ENCODE measurements at regions not wholly inside any gene's neighbourhood (a gene's known extent, or its start where the extent isn't known, plus 50 kb on each side); places are given as distances from the start of the nearest gene placed in this dataset.

- no peaks in the 10 kb centered on the region for H3K36me3 ChIP-seq (ENCODE audit: insufficient read depth, low read length)
- no peaks in the 10 kb centered on the region for H4K20me1 ChIP-seq (ENCODE audit: insufficient read depth, low read length)
- no peak for TF ChIP-seq CTCF (IDR thresholded peaks at IDR 0.05; ENCODE audit: extremely low read depth, low read depth, low read length)
- H3K4me1 ChIP-seq (ENCODE audit: insufficient read depth, low read length): no peaks in the 10 kb centered on the region
- no peak overlapping the region for H3K4me3 ChIP-seq (ENCODE audit: insufficient read depth, low read length)
- no peaks in the 10 kb centered on the region for H3K9me3 ChIP-seq (ENCODE audit: low read depth, low read length)
- DNase-seq (ENCODE audit: insufficient read length, low spot score, missing footprints): no peak
- H3K79me2 ChIP-seq (ENCODE audit: insufficient read depth, low read length): no peaks in the 10 kb centered on the region
- no peak overlapping the region for H3K4me2 ChIP-seq (ENCODE audit: insufficient read depth, low read length)
- no peaks in the 10 kb centered on the region for H3K27me3 ChIP-seq (ENCODE audit: insufficient read depth, low read length)
- H2AFZ ChIP-seq (ENCODE audit: low read length): no peak overlapping the region
- no peak overlapping the region for H3K27ac ChIP-seq (ENCODE audit: low read depth, low read length)
Measured at GRCh38 chr14:89571491-89571890, 154.5 kb upstream of the FOXN3 start.

GRCh38 chr14:89566644-89567415 lies 149.8 kb upstream of the FOXN3 start:
- H3K4me3 ChIP-seq (ENCODE audit: insufficient read depth, low read length): no peak overlapping the region
- no peaks in the 10 kb centered on the region for H3K27me3 ChIP-seq (ENCODE audit: insufficient read depth, low read length)
- no peaks in the 10 kb centered on the region for H3K79me2 ChIP-seq (ENCODE audit: insufficient read depth, low read length)
- H4K20me1 ChIP-seq (ENCODE audit: insufficient read depth, low read length): no peaks in the 10 kb centered on the region
- TF ChIP-seq CTCF (IDR thresholded peaks at IDR 0.05; ENCODE audit: extremely low read depth, low read depth, low read length): no peak
- H3K27ac ChIP-seq (ENCODE audit: low read depth, low read length): no peak overlapping the region
- H3K9me3 ChIP-seq (ENCODE audit: low read depth, low read length): no peaks in the 10 kb centered on the region
- H3K4me2 ChIP-seq (ENCODE audit: insufficient read depth, low read length): no peak overlapping the region
- no peak overlapping the region for H2AFZ ChIP-seq (ENCODE audit: low read length)
- H3K4me1 ChIP-seq (ENCODE audit: insufficient read depth, low read length): no peaks in the 10 kb centered on the region
- DNase-seq (ENCODE audit: insufficient read length, low spot score, missing footprints): no peak
- no peaks in the 10 kb centered on the region for H3K36me3 ChIP-seq (ENCODE audit: insufficient read depth, low read length)

- TF ChIP-seq CTCF (IDR thresholded peaks at IDR 0.05; ENCODE audit: extremely low read depth, low read depth, low read length): no peak
- Histone ChIP-seq H3K36me3 (ENCODE audit: insufficient read depth, low read length) (no peaks in the 10 kb centered on the region), H3K4me1 (ENCODE audit: insufficient read depth, low read length) (no peaks in the 10 kb centered on the region), H2AFZ (ENCODE audit: low read length) (no peak overlapping the region), H3K27ac (ENCODE audit: low read depth, low read length) (no peak overlapping the region), H3K27me3 (ENCODE audit: insufficient read depth, low read length) (no peaks in the 10 kb centered on the region), H3K9me3 (ENCODE audit: low read depth, low read length) (no peaks in the 10 kb centered on the region), H4K20me1 (ENCODE audit: insufficient read depth, low read length) (no peaks in the 10 kb centered on the region), H3K79me2 (ENCODE audit: insufficient read depth, low read length) (no peaks in the 10 kb centered on the region), H3K4me2 (ENCODE audit: insufficient read depth, low read length) (no peak overlapping the region), H3K4me3 (ENCODE audit: insufficient read depth, low read length) (no peak overlapping the region)
- no peak for DNase-seq (ENCODE audit: insufficient read length, low spot score, missing footprints)
Measured at GRCh38 chr14:89566180-89566579, 149.1 kb upstream of the FOXN3 start.

- no peak overlapping the region for H3K4me3 ChIP-seq (ENCODE audit: insufficient read depth, low read length)
- no peaks in the 10 kb centered on the region for H3K79me2 ChIP-seq (ENCODE audit: insufficient read depth, low read length)
- TF ChIP-seq CTCF (IDR thresholded peaks at IDR 0.05; ENCODE audit: extremely low read depth, low read depth, low read length): no peak
- no peak overlapping the region for H2AFZ ChIP-seq (ENCODE audit: low read length)
- no peaks in the 10 kb centered on the region for H4K20me1 ChIP-seq (ENCODE audit: insufficient read depth, low read length)
- H3K27me3 ChIP-seq (ENCODE audit: insufficient read depth, low read length): no peaks in the 10 kb centered on the region
- no peak overlapping the region for H3K27ac ChIP-seq (ENCODE audit: low read depth, low read length)
- H3K9me3 ChIP-seq (ENCODE audit: low read depth, low read length): no peaks in the 10 kb centered on the region
- no peaks in the 10 kb centered on the region for H3K4me1 ChIP-seq (ENCODE audit: insufficient read depth, low read length)
- no peaks in the 10 kb centered on the region for H3K36me3 ChIP-seq (ENCODE audit: insufficient read depth, low read length)
- DNase-seq (ENCODE audit: insufficient read length, low spot score, missing footprints): no peak
- H3K4me2 ChIP-seq (ENCODE audit: insufficient read depth, low read length): no peak overlapping the region
Measured at GRCh38 chr14:89565607-89566006, 148.6 kb upstream of the FOXN3 start.

All from osteoblast (primary cell).